Trophoblast cell (in vitro differentiated cells and primary cell): ENCODE measurements at regions not wholly inside any gene's neighbourhood (a gene's known extent, or its start where the extent isn't known, plus 50 kb on each side); places are given as distances from the start of the nearest gene placed in this dataset.

Experiments used
- DNase-seq, 2 donors: peaks; one replicate each; pipeline ENCODE4 v3.0.0-alpha.2; 2016
- H2AFZ ChIP-seq: 2 replicates; pipeline ENCODE4 v1.6.1; 2013; ENCODE audit warnings: low read length, moderate library complexity, mild to moderate bottlenecking; ENCODE audit not compliant: insufficient read depth, poor library complexity
- H2AK5ac ChIP-seq: 2 replicates; pipeline ENCODE4 v1.6.1; 2013; ENCODE audit warnings: mild to moderate bottlenecking, low read length
- H2BK120ac ChIP-seq: 2 replicates; pipeline ENCODE4 v1.6.1; 2013; ENCODE audit warnings: low read length, mild to moderate bottlenecking, moderate library complexity; ENCODE audit not compliant: insufficient read depth, poor library complexity
- H2BK12ac ChIP-seq: 2 replicates; pipeline ENCODE4 v1.6.1; 2013; ENCODE audit warnings: mild to moderate bottlenecking, low read length, moderate library complexity
- H2BK5ac ChIP-seq: 2 replicates; pipeline ENCODE4 v1.6.1; 2013; ENCODE audit warnings: low read length, low read depth, moderate library complexity, mild to moderate bottlenecking; ENCODE audit not compliant: poor library complexity
- H3K14ac ChIP-seq: 2 replicates; pipeline ENCODE4 v1.6.1; 2013; ENCODE audit warnings: mild to moderate bottlenecking, low read length
- H3K18ac ChIP-seq: 2 replicates; pipeline ENCODE4 v1.6.1; 2013; ENCODE audit warnings: mild to moderate bottlenecking, low read length
- H3K23ac ChIP-seq: 2 replicates; pipeline ENCODE4 v1.6.1; 2013; ENCODE audit warnings: low read length
- H3K27ac ChIP-seq: 2 replicates; pipeline ENCODE4 v1.5.1; 2013; ENCODE audit warnings: low read depth, mild to moderate bottlenecking, inconsistent platforms, low read length, moderate library complexity
- H3K27me3 ChIP-seq: 2 replicates; pipeline ENCODE4 v1.6.1; 2013; ENCODE audit warnings: inconsistent platforms, mild to moderate bottlenecking, low read length, moderate library complexity; ENCODE audit not compliant: insufficient read depth
- H3K36me3 ChIP-seq, 2 experiments: 1 replicate in 1 of 2; 2 replicates in 1 of 2; pipeline ENCODE4 v1.6.1; 2013; ENCODE audit warnings: low read length in 2 of 2, mild to moderate bottlenecking in 2 of 2, moderate library complexity in 1 of 2; ENCODE audit not compliant: insufficient read depth in 2 of 2, control insufficient read depth in 1 of 2
- H3K4ac ChIP-seq: 2 replicates; pipeline ENCODE4 v1.6.1; 2013; ENCODE audit warnings: low read depth, mild to moderate bottlenecking, low read length, moderate library complexity
- H3K4me1 ChIP-seq, 2 experiments: 1 replicate in 1 of 2; 2 replicates in 1 of 2; pipeline ENCODE4 v1.6.1; 2013; ENCODE audit warnings: low read length in 2 of 2, mild to moderate bottlenecking in 2 of 2, moderate library complexity in 1 of 2; ENCODE audit not compliant: insufficient read depth in 2 of 2, control insufficient read depth in 1 of 2
- H3K4me2 ChIP-seq: 2 replicates; pipeline ENCODE4 v1.6.1; 2013; ENCODE audit warnings: inconsistent platforms, mild to moderate bottlenecking, low read length, moderate library complexity
- H3K4me3 ChIP-seq: 2 replicates; pipeline ENCODE4 v1.5.1; 2013; ENCODE audit warnings: mild to moderate bottlenecking, low read depth, low read length, inconsistent platforms
- H3K79me1 ChIP-seq: one replicate; pipeline ENCODE4 v1.6.1; 2013; ENCODE audit warnings: low read length
- H3K79me2 ChIP-seq: 2 replicates; pipeline ENCODE4 v1.6.1; 2013; ENCODE audit warnings: low read length, mild to moderate bottlenecking; ENCODE audit not compliant: control insufficient read depth, insufficient read depth, poor library complexity
- H3K9ac ChIP-seq: 2 replicates; pipeline ENCODE4 v1.6.1; 2013; ENCODE audit warnings: mild to moderate bottlenecking, low read length
- H3K9me3 ChIP-seq: 2 replicates; pipeline ENCODE4 v1.6.1; 2013; ENCODE audit warnings: low read depth, mild to moderate bottlenecking, control low read depth, inconsistent platforms, low read length; ENCODE audit not compliant: insufficient read depth
- H4K12ac ChIP-seq: 2 replicates; pipeline ENCODE4 v1.6.1; 2013; ENCODE audit warnings: low read depth, mild to moderate bottlenecking, low read length, moderate library complexity
- H4K8ac ChIP-seq: 2 replicates; pipeline ENCODE4 v1.6.1; 2013; ENCODE audit warnings: low read depth, mild to moderate bottlenecking, low read length, moderate library complexity
- H4K91ac ChIP-seq: one replicate; pipeline ENCODE4 v1.6.1; 2013; ENCODE audit warnings: low read depth, mild to moderate bottlenecking, low read length, moderate library complexity
- WGBS: extraction: QIAGEN DNeasy Blood & Tissue Kit; methylation state at CpG from one replicate; pipeline ENCODE4 v1.1.7; 2013; ENCODE audit warnings: missing lambda C conversion rate; ENCODE audit not compliant: insufficient read length, insufficient coverage; ENCODE audit errors: extremely low coverage; 5-methylcytosine and 5-hydroxymethylcytosine counted together

DNA sequence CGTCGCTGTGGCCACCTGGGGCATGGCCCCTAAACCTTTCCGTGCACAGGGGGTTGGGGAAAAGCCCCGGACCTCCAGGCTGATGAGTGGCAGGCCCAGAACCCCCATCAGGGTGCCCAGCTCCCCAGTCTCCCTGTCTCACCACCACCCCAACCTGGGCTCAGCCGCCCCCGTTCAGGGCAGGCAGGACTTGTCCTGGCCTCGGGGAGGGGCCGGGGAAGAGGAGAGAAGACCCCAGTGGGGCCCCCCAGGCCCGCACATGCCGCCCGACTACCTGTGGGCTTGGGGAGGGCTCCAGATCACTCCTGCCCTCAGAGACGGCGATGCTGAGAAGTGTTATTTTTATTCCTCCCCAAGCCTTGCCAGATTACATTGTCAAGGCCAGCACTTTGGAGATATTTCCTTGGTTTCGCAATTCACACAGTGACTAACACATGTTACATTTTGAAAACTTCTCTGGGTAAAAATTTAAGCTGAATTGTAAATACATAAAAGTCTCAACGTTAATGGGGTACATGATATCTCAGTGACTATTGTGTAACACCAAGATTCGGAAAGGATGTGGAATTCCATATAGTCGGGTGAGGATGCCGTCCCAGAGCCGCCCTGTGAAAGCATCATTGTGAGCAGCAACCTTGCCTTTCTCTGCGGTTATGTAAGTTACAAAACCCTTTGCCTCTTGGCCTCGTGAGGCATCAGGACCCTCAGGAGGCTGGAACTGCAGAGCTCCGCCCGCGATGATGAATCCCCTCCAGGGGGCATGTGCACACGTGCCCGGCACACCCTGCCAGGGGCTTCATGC lies 85.6 kb upstream of the DIO3 start:
- no peak overlapping the region for H3K4me3 ChIP-seq
- H3K79me1 ChIP-seq = peaks cover 5% of the 10 kb centered on the region
- peaks cover 13 to 29% of the 10 kb centered on the region in 2 experiments for H3K4me1 ChIP-seq
- H3K36me3 ChIP-seq = no peaks in the 10 kb centered on the region
- H3K14ac ChIP-seq = no peak overlapping the region
- H2BK12ac ChIP-seq = no peak overlapping the region
- no peak overlapping the region for H2AK5ac ChIP-seq
- H3K4me2 ChIP-seq = no peak overlapping the region
- no peak overlapping the region for H3K9ac ChIP-seq
- no peak overlapping the region for H2BK120ac ChIP-seq
- no peak overlapping the region for H4K12ac ChIP-seq
- WGBS = no CpG with 5 or more reads among the region's 26 CpGs
- H3K79me2 ChIP-seq = no peaks in the 10 kb centered on the region
- H4K8ac ChIP-seq = no peak overlapping the region
- peaks cover 4% of the 10 kb centered on the region for H3K9me3 ChIP-seq
- H4K91ac ChIP-seq = no peak overlapping the region
- no peak overlapping the region for H3K23ac ChIP-seq
- no peak overlapping the region for H3K4ac ChIP-seq
- no peak overlapping the region for H2AFZ ChIP-seq
- no peak overlapping the region for H3K27ac ChIP-seq
- H3K27me3 ChIP-seq = no peaks in the 10 kb centered on the region
- peak in 1 of 2 donors; percentile 47 for DNase-seq
- no peak overlapping the region for H3K18ac ChIP-seq
- H2BK5ac ChIP-seq = no peak overlapping the region

DNA sequence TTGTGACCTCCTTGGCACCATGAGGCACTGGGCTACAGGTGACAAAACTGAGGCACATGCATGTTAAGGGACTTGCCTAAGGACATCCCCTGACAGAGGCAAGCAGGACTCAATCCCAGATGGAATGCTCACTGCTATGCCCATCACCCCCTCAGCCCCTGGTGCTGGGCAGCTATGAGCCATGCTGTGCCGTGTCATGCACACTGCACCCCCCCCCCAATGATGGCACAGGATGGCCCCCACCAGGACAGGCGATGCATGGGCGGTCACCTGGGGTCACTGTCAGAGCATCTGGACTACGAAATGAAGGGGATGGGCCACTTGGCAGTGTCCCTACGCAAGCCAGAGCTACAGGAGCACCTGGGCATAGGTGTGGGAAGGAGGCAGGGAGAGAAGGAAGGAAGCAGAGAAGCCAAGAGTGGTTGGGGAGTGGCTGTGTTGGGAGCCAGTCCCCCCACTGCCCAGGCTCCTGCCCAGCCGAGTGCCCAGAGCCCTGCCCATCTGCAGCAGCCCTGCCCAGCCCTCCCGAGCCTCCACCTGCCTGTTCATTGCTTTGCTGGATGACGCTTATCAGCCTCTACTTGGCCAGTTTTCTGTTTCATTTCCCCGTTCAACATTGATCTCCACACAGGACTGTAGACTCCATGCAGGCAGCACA lies 84.9 kb upstream of the DIO3 start:
- Histone ChIP-seq H4K12ac (no peak overlapping the region), H3K18ac (no peak overlapping the region), H3K23ac (no peak overlapping the region), H4K8ac (no peak overlapping the region), H3K14ac (no peak overlapping the region), H2BK120ac (no peak overlapping the region), H2BK12ac (no peak overlapping the region), H3K4me2 (no peak overlapping the region), H2AK5ac (no peak overlapping the region), H3K9ac (no peak overlapping the region), H3K79me1 (peaks cover 7% of the 10 kb centered on the region), H3K4me1 (peaks cover 19 to 35% of the 10 kb centered on the region in 2 experiments), H3K27me3 (no peaks in the 10 kb centered on the region), H3K4ac (no peak overlapping the region), H2BK5ac (no peak overlapping the region), H3K9me3 (peaks cover 4% of the 10 kb centered on the region), H3K36me3 (no peaks in the 10 kb centered on the region), H2AFZ (no peak overlapping the region), H3K27ac (no peak overlapping the region), H3K79me2 (no peaks in the 10 kb centered on the region), H4K91ac (peak overlapping the region; percentile 17), H3K4me3 (no peak overlapping the region)
- no CpG with 5 or more reads among the region's 9 CpGs for WGBS
- no peak for DNase-seq

DNA sequence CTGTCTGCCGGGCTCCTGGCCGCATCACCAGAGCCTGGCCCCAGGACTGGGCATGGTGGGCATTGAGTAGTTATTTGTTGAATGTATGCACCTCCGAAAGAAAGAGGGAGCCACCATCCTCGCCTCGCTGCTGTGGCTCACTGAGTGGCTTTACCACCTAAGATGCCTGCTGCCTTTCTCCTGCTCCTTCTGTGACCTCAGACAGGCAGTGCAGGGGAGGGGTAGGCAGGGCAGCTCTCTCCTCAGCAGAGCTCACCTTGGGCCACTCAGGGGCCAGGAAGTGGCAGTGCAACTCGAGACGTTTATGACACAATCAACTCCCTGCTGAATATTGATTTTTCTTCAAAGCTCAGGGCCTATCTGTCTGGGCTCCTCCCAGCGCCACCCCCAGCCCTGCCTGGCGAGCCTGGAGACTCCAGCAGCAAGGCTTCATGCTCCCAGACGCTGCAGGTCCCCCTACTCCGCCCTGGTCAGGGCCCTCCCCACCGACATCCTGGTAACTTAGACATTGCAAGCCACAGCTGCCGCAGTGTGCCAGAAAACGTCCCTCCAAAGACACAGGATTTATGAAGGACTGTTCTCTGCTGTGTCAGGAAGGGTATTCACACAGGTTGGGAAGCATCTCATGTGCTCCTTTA lies 84.3 kb upstream of the DIO3 start:
- Histone ChIP-seq H4K8ac (no peak overlapping the region), H3K27me3 (no peaks in the 10 kb centered on the region), H3K4me1 (peaks cover 24 to 35% of the 10 kb centered on the region in 2 experiments), H3K9me3 (peaks cover 4% of the 10 kb centered on the region), H3K18ac (no peak overlapping the region), H2AFZ (no peak overlapping the region), H3K9ac (no peak overlapping the region), H3K36me3 (no peaks in the 10 kb centered on the region), H3K14ac (no peak overlapping the region), H3K23ac (no peak overlapping the region), H4K91ac (peak overlapping the region; percentile 17), H3K4ac (no peak overlapping the region), H3K4me2 (peak overlapping the region; percentile 6), H2BK120ac (no peak overlapping the region), H3K79me1 (peaks cover 10% of the 10 kb centered on the region), H3K27ac (no peak overlapping the region), H2AK5ac (no peak overlapping the region), H2BK5ac (no peak overlapping the region), H3K4me3 (no peak overlapping the region), H3K79me2 (no peaks in the 10 kb centered on the region), H2BK12ac (no peak overlapping the region), H4K12ac (no peak overlapping the region)
- DNase-seq = no peak
- WGBS = no CpG with 5 or more reads among the region's 14 CpGs

DNA sequence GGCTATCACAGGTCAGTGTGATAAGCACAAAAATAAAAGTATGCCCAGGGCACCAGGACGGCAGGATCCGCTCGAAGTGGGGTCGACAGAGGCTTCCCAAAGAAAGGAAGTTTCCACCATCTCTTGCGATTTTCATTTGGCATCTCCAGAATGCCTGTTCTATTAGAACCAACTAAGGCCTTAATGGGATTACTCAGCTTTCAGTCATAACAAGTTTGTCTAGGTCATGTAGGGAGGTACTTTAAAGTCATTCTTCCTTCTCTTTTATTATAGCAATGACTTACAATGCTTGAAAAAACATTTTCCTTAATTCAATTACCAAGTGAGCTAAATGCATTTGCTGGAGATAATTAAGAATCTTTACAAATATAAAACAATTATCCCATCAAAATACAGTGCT lies 83.6 kb upstream of the DIO3 start:
- Histone ChIP-seq H4K8ac (no peak overlapping the region), H3K79me1 (peaks cover 10% of the 10 kb centered on the region), H3K36me3 (no peaks in the 10 kb centered on the region), H3K27me3 (no peaks in the 10 kb centered on the region), H3K4me2 (peak overlapping the region; percentile 6), H4K91ac (peak overlapping the region; percentile 22), H3K18ac (no peak overlapping the region), H3K79me2 (no peaks in the 10 kb centered on the region), H3K9me3 (peaks cover 2% of the 10 kb centered on the region), H4K12ac (no peak overlapping the region), H3K9ac (no peak overlapping the region), H2BK12ac (no peak overlapping the region), H2AFZ (no peak overlapping the region), H3K4me1 (peaks cover 24 to 35% of the 10 kb centered on the region in 2 experiments), H2BK5ac (no peak overlapping the region), H2BK120ac (no peak overlapping the region), H3K14ac (no peak overlapping the region), H3K4me3 (no peak overlapping the region), H2AK5ac (no peak overlapping the region), H3K27ac (no peak overlapping the region), H3K23ac (no peak overlapping the region), H3K4ac (no peak overlapping the region)
- no peak for DNase-seq
- no CpG with 5 or more reads among the region's 5 CpGs for WGBS
